ENCODE measurements at regions not wholly inside any gene's neighbourhood (a gene's known extent, or its start where the extent isn't known, plus 50 kb on each side); places are given as distances from the start of the nearest gene placed in this dataset.

DNA sequence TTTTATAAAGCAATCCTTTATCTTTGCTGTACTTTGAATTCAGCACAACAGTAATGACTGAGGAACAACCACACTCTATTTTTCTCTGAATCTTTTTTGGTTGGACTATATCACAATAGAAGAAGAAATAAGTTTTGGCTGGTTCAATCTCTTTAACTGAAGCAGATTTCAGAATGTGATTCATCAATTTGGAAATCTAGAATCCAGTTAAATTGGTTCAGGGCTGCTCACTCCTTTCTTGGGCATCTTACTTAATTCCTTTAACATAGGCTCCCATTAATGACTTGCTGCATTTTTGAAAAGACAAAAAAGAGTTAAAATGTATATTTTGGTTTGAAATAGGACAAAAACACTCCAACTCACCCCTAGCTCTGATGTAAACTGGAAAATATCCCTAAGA lies 688.3 kb upstream of the NECTIN3 start:
- no peak overlapping the region for H3K27ac Mint-ChIP-seq
- Histone ChIP-seq H3K4me3 (ENCODE audit: low read length) (no peak overlapping the region), H3K27me3 (ENCODE audit: control insufficient read depth in 2 of 2, insufficient read depth in 2 of 2, low read length in 2 of 2) (no peaks in the 10 kb centered on the region), H3K36me3 (ENCODE audit: control insufficient read depth in 2 of 3, insufficient read depth in 3 of 3, low read length in 3 of 3) (no peaks in the 10 kb centered on the region), H3K9me3 (ENCODE audit: control insufficient read depth in 2 of 3, low read length in 3 of 3) (no peaks in the 10 kb centered on the region), H3K27ac (ENCODE audit: low read depth, low read length) (no peak overlapping the region), H3K4me1 (ENCODE audit: control insufficient read depth in 2 of 2, insufficient read depth in 2 of 2, low read length in 2 of 2) (no peaks in the 10 kb centered on the region)
- H3K27me3 Mint-ChIP-seq: no peaks in the 10 kb centered on the region
- ATAC-seq (no peak), DNase-seq (no peak)
- H3K36me3 Mint-ChIP-seq: no peaks in the 10 kb centered on the region
- no peak overlapping the region for H3K4me3 Mint-ChIP-seq
- ChIA-PET POLR2A (no interaction called here), CTCF (no interaction called here)
- intact Hi-C loops (cut with micrococcal nuclease): no loop called here
- H3K9me3 Mint-ChIP-seq: no peaks in the 10 kb centered on the region
- H3K4me1 Mint-ChIP-seq: no peaks in the 10 kb centered on the region

DNA sequence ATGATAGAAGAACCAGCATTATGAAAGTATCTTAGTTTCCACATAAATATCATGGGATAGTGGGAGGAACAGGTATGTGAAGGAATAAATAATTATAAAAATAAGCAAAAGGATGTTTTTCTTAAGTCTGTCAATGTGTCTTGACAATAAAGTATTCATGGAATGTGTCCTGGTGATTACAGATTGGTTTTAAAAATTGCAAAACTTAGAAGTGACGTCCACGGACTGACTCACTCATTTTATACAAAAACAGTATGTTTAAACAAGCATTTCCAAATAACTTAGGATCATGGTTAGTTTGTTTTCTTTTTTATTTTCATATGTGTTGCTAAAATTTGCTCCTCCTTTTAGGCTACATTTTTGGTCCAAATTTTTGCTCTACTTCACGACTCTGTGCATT lies 687.0 kb upstream of the NECTIN3 start:
- CTCF ChIA-PET: no interaction called here

GRCh38 chr3:110389005-110389404 lies 682.6 kb upstream of the NECTIN3 start:
- Mint-ChIP-seq H3K4me3 (no peak overlapping the region), H3K4me1 (no peaks in the 10 kb centered on the region), H3K36me3 (no peaks in the 10 kb centered on the region), H3K27ac (no peak overlapping the region), H3K9me3 (peaks cover 0 to 2% (median 0%) of the 10 kb centered on the region in 11 donors), H3K27me3 (peaks cover 0 to 13% (median 5%) of the 10 kb centered on the region in 5 donors)
- H3K4me1 ChIP-seq (ENCODE audit: control insufficient read depth in 2 of 2, insufficient read depth in 2 of 2, low read length in 2 of 2): no peaks in the 10 kb centered on the region
- no peaks in the 10 kb centered on the region for H3K36me3 ChIP-seq (ENCODE audit: control insufficient read depth in 2 of 3, insufficient read depth in 3 of 3, low read length in 3 of 3)
- DNase-seq (no peak), ATAC-seq (no peak)
- H3K9me3 ChIP-seq (ENCODE audit: control insufficient read depth in 2 of 3, low read length in 3 of 3): no peaks in the 10 kb centered on the region
- intact Hi-C loops (cut with micrococcal nuclease): no loop called here
- no peak overlapping the region for H3K27ac ChIP-seq (ENCODE audit: low read depth, low read length)
- CTCF ChIA-PET: no interaction called here
- H3K4me3 ChIP-seq (ENCODE audit: low read length): no peak overlapping the region
- no peaks in the 10 kb centered on the region for H3K27me3 ChIP-seq (ENCODE audit: control insufficient read depth in 2 of 2, insufficient read depth in 2 of 2, low read length in 2 of 2)
- POLR2A ChIA-PET: no interaction called here

More for the DNA sequence above, 687.0 kb upstream of the NECTIN3 start:
- H3K4me3 Mint-ChIP-seq: no peak overlapping the region
- no peaks in the 10 kb centered on the region for H3K27me3 ChIP-seq (ENCODE audit: control insufficient read depth in 2 of 2, insufficient read depth in 2 of 2, low read length in 2 of 2)
- no peaks in the 10 kb centered on the region for H3K27me3 Mint-ChIP-seq
- no peaks in the 10 kb centered on the region for H3K4me1 ChIP-seq (ENCODE audit: control insufficient read depth in 2 of 2, insufficient read depth in 2 of 2, low read length in 2 of 2)
- ATAC-seq: no peak
- no peak for DNase-seq
- intact Hi-C loops (cut with micrococcal nuclease): no loop called here
- no peaks in the 10 kb centered on the region for H3K36me3 ChIP-seq (ENCODE audit: control insufficient read depth in 2 of 3, insufficient read depth in 3 of 3, low read length in 3 of 3)
- H3K9me3 ChIP-seq (ENCODE audit: control insufficient read depth in 2 of 3, low read length in 3 of 3): no peaks in the 10 kb centered on the region
- H3K27ac Mint-ChIP-seq: no peak overlapping the region
- H3K36me3 Mint-ChIP-seq: no peaks in the 10 kb centered on the region
- H3K4me3 ChIP-seq (ENCODE audit: low read length): no peak overlapping the region
- no peaks in the 10 kb centered on the region for H3K4me1 Mint-ChIP-seq
- no peak overlapping the region for H3K27ac ChIP-seq (ENCODE audit: low read depth, low read length)
- POLR2A ChIA-PET: no interaction called here
- H3K9me3 Mint-ChIP-seq: no peaks in the 10 kb centered on the region

- POLR2A ChIA-PET: no interaction called here
These were observed 681.2 kb upstream of the NECTIN3 start for GRCh38 chr3:110390372-110390771.

DNA sequence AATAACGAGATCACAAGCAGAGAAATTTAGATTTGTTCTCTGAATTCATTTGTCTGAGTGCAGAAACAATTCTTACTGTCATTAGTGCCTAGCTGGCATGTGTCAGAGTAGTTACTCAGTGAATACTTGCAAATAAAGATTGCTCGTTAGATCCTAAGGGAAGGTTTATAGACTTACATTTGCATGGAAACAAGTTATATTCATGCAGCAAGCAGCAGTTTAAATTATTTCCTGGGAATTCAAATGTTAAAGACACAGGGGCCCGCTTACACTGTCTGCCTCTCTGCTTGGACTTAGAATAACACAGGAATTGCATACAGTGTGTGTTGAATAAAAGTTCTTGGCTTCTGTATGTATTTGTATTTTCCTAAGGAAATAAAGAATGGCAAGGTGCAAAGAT lies 680.6 kb upstream of the NECTIN3 start:
- Histone ChIP-seq H3K9me3 (ENCODE audit: control insufficient read depth in 2 of 3, low read length in 3 of 3) (no peaks in the 10 kb centered on the region), H3K4me3 (ENCODE audit: low read length) (no peak overlapping the region), H3K4me1 (ENCODE audit: control insufficient read depth in 2 of 2, insufficient read depth in 2 of 2, low read length in 2 of 2) (no peaks in the 10 kb centered on the region), H3K27me3 (ENCODE audit: control insufficient read depth in 2 of 2, insufficient read depth in 2 of 2, low read length in 2 of 2) (no peaks in the 10 kb centered on the region), H3K27ac (ENCODE audit: low read depth, low read length) (no peak overlapping the region), H3K36me3 (ENCODE audit: control insufficient read depth in 2 of 3, insufficient read depth in 3 of 3, low read length in 3 of 3) (no peaks in the 10 kb centered on the region)
- CTCF ChIA-PET: no interaction called here
- no peaks in the 10 kb centered on the region for H3K36me3 Mint-ChIP-seq
- POLR2A ChIA-PET: no interaction called here
- H3K4me1 Mint-ChIP-seq: no peaks in the 10 kb centered on the region
- intact Hi-C loops (cut with micrococcal nuclease): no loop called here
- no peak overlapping the region for H3K27ac Mint-ChIP-seq
- peaks cover 0 to 2% (median 0%) of the 10 kb centered on the region in 11 donors for H3K9me3 Mint-ChIP-seq
- no peak overlapping the region for H3K4me3 Mint-ChIP-seq
- no peak for DNase-seq
- peaks cover 0 to 19% (median 5%) of the 10 kb centered on the region in 5 donors for H3K27me3 Mint-ChIP-seq
- ATAC-seq: no peak

More at GRCh38 chr3:110390372-110390771, 681.2 kb upstream of the NECTIN3 start:
- Mint-ChIP-seq H3K9me3 (peaks cover 0 to 2% (median 0%) of the 10 kb centered on the region in 11 donors), H3K4me3 (no peak overlapping the region), H3K27me3 (peaks cover 0 to 19% (median 5%) of the 10 kb centered on the region in 5 donors), H3K4me1 (no peaks in the 10 kb centered on the region), H3K27ac (no peak overlapping the region), H3K36me3 (no peaks in the 10 kb centered on the region)
- CTCF ChIA-PET: no interaction called here
- no peaks in the 10 kb centered on the region for H3K9me3 ChIP-seq (ENCODE audit: control insufficient read depth in 2 of 3, low read length in 3 of 3)
- no peaks in the 10 kb centered on the region for H3K27me3 ChIP-seq (ENCODE audit: control insufficient read depth in 2 of 2, insufficient read depth in 2 of 2, low read length in 2 of 2)
- intact Hi-C loops (cut with micrococcal nuclease): no loop called here
- ATAC-seq (no peak), DNase-seq (no peak)
- no peak overlapping the region for H3K4me3 ChIP-seq (ENCODE audit: low read length)
- H3K36me3 ChIP-seq (ENCODE audit: control insufficient read depth in 2 of 3, insufficient read depth in 3 of 3, low read length in 3 of 3): no peaks in the 10 kb centered on the region
- H3K4me1 ChIP-seq (ENCODE audit: control insufficient read depth in 2 of 2, insufficient read depth in 2 of 2, low read length in 2 of 2): no peaks in the 10 kb centered on the region
- H3K27ac ChIP-seq (ENCODE audit: low read depth, low read length): no peak overlapping the region

DNA sequence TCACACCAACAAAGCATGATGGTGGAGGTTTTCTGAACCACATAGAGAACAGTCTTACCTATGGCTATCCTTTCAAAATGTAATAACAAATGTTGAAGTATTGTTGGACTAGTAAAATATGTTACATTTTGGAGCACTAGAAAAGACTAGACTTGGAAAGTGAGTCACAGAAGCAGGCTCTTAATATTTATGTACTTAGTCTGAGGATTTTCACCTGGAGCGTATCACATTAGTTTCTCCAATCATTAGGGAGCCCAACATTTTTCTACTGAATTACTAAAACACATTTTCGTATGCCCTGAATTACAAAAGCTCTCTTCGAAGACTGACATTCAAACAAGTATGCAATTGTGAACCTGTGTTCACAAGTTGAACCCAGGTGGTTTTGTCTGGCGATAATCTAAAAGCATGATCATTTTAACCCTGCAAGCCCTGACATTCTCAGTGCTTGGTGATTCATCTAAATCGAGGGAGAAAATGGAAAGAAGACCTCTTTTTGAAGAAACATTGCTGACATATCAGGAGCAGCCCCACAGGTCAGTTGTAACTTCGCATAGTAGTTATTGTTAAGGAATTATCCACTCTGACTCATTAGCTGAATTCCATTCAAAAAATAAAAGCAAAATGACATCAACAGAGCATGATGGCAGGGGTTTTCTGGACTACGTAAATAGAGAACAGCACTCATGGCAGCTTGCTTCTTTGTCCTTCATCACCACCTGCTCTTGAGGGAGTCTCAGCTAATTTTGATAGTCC lies 679.8 kb upstream of the NECTIN3 start:
- H3K4me1 Mint-ChIP-seq: no peaks in the 10 kb centered on the region
- H3K9me3 ChIP-seq (ENCODE audit: control insufficient read depth in 2 of 3, low read length in 3 of 3): no peaks in the 10 kb centered on the region
- ChIA-PET POLR2A (no interaction called here), CTCF (no interaction called here)
- ATAC-seq: no peak
- H3K27ac Mint-ChIP-seq: no peak overlapping the region
- H3K4me1 ChIP-seq (ENCODE audit: control insufficient read depth in 2 of 2, insufficient read depth in 2 of 2, low read length in 2 of 2): no peaks in the 10 kb centered on the region
- H3K4me3 ChIP-seq (ENCODE audit: low read length): no peak overlapping the region
- peaks cover 0 to 19% (median 5%) of the 10 kb centered on the region in 5 donors for H3K27me3 Mint-ChIP-seq
- no peaks in the 10 kb centered on the region for H3K36me3 Mint-ChIP-seq
- intact Hi-C loops (cut with micrococcal nuclease): no loop called here
- DNase-seq: no peak
- no peak overlapping the region for H3K27ac ChIP-seq (ENCODE audit: low read depth, low read length)
- H3K36me3 ChIP-seq (ENCODE audit: control insufficient read depth in 2 of 3, insufficient read depth in 3 of 3, low read length in 3 of 3): no peaks in the 10 kb centered on the region
- no peaks in the 10 kb centered on the region for H3K27me3 ChIP-seq (ENCODE audit: control insufficient read depth in 2 of 2, insufficient read depth in 2 of 2, low read length in 2 of 2)
- H3K4me3 Mint-ChIP-seq: no peak overlapping the region
- H3K9me3 Mint-ChIP-seq: peaks cover 0 to 2% (median 0%) of the 10 kb centered on the region in 11 donors

DNA sequence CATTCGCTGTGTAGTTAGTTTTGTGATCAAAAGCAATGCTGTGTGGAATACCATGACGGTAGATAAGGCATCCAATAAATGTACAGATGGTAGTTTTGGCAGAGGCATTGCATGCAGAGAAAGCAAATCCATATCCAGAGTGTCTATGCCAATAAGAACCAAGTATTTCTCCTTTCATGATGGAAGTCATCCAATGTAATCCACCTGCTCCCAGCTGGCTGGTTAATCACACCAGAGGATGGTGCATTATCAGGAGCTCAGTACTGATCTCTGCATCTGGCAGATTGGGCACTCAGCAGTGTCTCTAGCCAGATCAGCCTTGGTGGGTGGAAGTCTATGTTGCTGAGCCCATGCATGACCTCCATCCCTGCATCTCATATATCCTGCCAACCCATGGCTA lies 677.7 kb upstream of the NECTIN3 start:
- CTCF ChIA-PET: no interaction called here
- H3K36me3 ChIP-seq (ENCODE audit: control insufficient read depth in 2 of 3, insufficient read depth in 3 of 3, low read length in 3 of 3): no peaks in the 10 kb centered on the region
- Mint-ChIP-seq H3K9me3 (peaks cover 0 to 2% (median 0%) of the 10 kb centered on the region in 11 donors), H3K27ac (no peak overlapping the region), H3K4me3 (no peak overlapping the region), H3K36me3 (no peaks in the 10 kb centered on the region), H3K4me1 (no peaks in the 10 kb centered on the region), H3K27me3 (peaks cover 0 to 19% (median 5%) of the 10 kb centered on the region in 5 donors)
- no peaks in the 10 kb centered on the region for H3K4me1 ChIP-seq (ENCODE audit: control insufficient read depth in 2 of 2, insufficient read depth in 2 of 2, low read length in 2 of 2)
- no peaks in the 10 kb centered on the region for H3K27me3 ChIP-seq (ENCODE audit: control insufficient read depth in 2 of 2, insufficient read depth in 2 of 2, low read length in 2 of 2)
- DNase-seq (no peak), ATAC-seq (no peak)
- POLR2A ChIA-PET: no interaction called here
- intact Hi-C loops (cut with micrococcal nuclease): no loop called here
- no peak overlapping the region for H3K4me3 ChIP-seq (ENCODE audit: low read length)
- no peaks in the 10 kb centered on the region for H3K9me3 ChIP-seq (ENCODE audit: control insufficient read depth in 2 of 3, low read length in 3 of 3)
- H3K27ac ChIP-seq (ENCODE audit: low read depth, low read length): no peak overlapping the region

All from naive thymus-derived CD4-positive, alpha-beta T cell (primary cell).